ENCODE measurements at regions not wholly inside any gene's neighbourhood (a gene's known extent, or its start where the extent isn't known, plus 50 kb on each side); places are given as distances from the start of the nearest gene placed in this dataset.

DNA sequence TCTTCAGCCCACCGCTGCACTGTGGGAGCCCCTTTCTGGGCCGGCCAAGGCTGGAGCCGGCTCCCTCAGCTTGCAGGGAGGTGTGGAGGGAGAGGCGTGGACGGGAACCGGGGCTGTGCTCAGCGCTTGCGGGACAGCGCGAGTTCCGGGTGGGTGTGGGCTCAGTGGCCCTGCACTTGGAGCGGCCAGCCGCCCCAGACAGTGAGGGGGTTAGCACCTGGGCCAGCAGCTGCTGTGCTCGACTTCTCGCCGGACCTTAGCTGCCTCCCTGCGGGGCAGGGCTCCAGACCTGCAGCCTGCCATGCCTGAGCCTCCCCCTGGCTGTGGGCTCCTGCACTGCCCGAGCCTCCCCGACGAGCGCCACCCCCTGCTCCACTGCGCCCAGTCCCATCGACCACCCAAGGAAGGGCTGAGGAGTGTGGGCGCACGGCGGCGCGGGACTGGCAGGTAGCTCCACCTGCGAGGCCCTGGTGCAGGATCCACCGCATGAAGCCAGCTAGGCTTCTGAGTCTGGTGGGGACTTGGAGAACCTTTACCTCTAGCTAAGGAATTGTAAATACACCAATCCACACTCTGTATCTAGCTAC, 92.9 kb upstream of the MAST4 start:
- DNase-seq, result no peak

DNA sequence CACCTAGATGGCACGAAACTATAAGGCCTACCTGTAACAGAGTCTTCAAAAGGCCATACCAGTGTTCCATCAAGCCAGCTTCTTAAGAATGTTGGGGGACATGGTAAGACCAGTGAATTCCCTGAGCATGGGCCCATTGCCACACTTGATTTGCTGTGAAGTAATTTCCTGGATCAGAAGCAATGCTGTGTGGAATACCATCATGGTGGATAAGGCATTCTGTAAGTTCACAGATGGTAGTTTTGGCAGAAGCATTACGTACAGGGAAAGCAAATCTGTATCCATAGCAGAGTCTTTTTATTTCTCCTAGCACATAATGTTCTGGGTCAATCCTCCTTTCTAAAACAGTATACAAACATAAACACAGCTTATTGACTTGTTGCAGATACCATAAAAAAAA, 89.1 kb upstream of the MAST4 start:
- no peak for DNase-seq

DNA sequence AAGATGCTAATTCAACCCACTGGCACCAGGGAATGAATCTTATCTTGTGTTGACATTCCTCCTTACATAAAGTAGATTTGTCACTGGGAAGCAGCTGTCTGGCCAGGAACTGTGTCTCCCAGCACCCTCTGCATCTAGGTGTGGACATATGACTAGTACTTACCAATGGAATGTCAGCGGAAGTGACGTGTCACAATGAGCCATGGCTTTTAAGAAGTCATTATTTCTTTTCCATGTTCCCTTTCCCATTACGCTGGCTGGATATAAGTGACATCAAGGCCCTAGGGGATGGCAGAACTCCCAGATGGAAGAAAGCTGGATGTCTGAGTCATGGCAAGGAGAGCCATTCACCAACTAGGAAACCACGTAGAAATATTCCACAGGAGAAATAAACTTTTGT, 84.7 kb upstream of the MAST4 start:
- no peak for DNase-seq

DNA sequence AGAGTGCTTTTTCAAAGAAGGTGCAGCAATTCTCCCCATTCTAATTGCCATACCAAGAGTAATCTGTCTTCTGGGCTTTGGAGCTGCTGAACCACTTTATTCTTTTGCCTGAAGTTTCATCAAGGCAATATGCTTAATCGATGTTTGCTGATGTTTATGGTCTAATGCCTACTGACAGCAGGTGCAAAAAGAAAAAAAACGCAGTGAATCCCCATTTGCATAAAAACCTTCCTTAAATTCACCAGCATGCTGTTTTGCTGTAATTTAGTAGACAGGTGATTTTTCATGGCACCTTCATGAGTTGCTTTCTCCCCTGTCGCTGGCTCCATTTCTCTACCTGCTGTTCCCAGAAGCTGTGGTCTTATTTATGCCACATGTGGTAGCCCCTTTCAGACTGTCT, 83.1 kb upstream of the MAST4 start:
- peak in 2 of 3 experiments; percentile 19 to 56 for DNase-seq

DNA sequence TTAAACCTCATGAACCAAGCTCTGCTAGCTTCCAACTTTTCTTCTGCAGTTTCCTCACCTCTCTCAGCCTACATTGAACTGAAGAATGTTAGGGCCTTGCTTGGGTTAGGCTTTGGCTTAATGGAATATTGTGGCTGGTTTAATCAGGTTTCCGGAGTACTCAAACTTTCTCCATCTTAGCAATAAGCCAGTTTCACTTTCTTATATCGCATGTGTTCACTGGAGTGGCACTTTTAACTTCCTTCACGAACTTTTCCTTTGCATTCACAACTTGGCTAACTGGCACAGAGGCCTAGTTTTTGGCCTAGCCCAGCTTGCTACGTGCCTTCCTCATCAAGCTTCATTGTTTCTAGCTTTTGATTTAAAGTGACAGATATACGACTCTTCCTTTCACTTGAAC, 81.0 kb upstream of the MAST4 start:
- DNase-seq, result no peak

DNA sequence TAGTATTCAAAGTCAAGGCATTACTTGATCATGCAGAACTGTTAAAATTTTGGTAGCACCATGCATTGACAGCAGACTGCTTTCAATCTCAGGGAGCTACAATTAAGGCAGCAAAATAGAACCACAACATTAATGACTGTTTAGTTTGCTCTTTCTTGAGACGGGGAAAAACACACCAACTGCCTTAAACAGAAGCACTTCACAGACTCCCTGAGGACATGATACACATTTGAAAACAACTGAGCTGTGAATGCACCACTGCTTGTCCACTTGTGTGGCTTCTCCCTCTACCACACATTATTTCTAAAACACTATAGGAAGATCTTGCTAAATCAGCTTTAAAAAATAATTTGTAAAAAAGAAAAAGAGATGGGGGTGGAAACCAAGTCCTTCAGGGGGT, 79.6 kb upstream of the MAST4 start:
- DNase-seq, result peak in 2 of 3 experiments; percentile 55 to 87

DNA sequence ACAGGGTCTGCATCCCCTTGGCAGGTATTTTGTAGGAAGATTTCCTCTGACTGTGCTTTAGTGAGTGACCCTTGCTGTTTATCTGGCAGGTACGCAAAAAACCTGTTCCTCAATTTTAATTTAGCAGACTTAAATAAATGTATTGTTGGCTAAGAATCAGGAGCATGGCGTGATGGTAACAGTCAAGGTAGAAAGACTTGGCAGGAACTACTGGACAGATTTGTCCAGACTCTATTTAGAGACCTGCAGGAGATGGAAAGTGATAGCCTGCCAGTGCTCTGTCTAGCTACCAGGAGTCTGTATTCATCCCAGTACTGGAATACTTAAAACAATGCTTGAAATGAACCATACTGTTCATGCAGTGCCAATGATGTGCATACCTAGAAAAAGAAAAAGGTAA, 78.8 kb upstream of the MAST4 start:
- DNase-seq, result no peak

DNA sequence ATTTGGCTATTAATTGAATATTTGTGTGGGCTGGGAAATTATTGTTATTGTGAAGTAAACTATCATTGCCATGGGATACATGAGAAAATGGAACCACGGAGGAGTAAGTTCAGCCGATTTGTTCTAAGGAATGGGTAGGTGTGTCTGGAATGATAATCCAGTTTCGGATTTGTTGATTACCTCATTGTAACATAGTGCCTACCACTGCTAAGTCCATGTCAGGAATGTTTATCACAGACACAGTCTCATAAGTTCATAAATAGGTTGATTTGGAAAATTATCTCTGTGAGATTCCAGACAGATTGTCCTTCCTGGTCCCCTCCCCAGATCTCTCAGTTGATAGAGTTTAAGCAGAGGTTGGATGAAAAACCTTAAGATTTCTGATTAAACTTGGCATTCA, 78.1 kb upstream of the MAST4 start:
- DNase-seq, result no peak

DNA sequence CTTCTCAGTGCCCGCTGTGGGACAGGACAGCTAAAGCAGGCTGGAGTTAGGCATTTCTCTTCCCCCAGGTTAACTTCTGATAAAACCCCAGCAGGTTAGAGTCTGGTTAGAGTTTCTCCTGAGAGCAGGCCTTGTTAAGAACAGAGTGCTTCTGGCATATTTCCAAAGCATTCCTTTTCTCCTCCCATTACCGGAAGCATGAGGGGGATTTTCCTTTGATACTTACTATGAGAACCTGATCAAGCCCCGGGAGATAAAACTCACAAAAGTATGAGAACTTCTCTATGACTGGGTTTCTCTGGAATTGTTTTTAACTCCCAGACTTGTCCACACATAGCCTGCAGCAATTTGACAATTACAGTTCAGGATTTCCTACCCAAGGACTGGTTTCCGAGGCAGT, 77.4 kb upstream of the MAST4 start:
- DNase-seq, result no peak

DNA sequence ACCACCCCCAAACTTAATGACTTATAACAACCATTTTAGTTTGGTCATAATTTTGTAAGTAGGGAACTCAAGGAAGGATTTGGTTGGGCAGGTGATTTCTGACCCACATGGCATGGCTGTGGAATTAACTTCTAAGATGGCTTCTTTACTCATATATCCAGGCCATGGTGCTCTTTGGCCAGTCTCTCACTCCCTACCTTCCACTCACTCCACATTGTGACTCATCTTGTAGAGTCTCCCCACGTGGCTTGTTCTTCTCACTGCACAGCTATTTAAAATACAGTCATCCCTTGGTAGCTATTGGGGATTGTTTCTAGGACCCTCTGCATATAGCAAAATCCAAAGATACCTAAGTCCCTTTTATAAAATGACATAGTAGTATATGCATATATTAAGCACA, 76.6 kb upstream of the MAST4 start:
- DNase-seq, result no peak

DNA sequence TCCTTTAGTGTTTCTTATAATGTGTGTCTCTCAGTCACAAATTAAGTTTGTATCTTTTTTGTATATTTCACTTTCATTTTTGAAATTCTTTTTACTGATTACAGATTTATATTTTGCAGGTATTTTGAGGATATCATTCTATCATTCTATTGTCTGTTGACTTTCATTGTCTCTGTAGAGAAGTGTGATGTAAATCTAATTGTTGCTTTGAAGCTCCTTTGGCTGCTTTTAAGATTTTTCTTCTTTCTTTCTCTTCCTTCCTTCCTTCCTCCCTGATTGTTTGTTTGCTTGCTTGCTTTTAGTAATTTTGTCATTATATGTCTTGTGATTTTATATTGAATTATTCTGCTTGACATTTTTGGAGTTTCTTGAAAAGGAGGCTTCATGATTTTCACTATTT, 75.3 kb upstream of the MAST4 start:
- DNase-seq, result no peak

DNA sequence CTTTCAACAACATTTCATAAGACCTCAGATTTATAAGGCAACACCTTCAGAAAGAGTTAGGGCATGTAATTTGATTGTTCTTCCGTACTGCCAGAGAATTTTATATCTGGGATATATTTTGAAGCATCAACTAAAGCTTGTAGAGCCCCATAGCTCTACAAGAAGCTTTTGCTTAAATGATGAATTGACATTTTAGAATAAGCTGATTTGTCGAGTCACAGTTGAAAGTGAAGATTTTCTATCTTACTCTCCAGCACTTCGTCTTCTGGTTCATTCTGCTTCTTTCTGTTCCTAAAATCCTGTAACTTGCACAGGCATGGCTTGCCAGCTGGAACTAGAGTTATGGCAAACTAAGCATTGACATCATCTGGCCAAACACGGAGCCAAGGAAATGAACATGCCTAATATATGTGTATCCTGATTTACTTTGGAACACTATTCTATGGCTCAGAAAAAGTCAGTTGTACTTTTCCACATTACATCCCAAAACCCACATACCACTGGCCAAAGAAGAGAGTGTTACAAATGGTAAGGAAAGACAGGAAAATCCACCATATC, 68.6 kb upstream of the MAST4 start:
- no peak for DNase-seq

DNA sequence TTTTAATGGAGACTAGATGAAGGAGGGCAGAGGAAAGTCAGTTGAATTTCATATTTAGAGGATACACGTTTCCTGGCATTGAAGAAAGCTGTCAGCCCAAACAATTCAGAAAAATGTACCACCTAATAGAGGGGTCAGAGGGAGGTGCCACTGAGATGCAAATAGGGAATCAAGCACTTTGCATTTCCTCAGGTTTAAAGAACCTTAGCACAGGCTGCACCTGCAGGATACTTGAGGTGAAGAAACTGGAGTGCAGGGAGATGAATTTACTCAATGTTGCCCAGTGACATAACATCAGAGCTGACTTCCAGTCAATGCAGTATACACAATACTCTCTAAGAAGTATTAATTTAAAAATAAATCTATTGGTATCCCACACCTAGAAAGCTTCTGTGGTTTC, 67.0 kb upstream of the MAST4 start:
- DNase-seq, result no peak

DNA sequence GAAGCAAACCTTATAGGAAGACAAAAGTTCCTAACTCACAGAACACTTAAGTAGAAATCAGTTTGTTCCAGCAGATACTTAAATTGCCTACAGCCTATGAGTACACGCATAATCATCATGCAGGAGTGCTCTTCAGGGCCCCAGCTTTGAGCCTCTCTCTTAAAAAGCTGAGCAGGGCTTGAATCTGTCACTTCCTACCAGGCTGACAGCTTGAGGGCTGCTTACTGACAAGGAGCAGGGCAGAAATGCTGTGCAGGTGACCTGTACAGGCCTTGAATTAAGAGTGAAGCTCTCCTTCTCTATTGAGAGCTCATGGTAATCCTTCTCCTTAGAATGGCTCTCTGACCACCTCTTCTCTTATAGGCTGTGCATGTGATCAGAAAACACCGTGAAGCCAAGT, 66.5 kb upstream of the MAST4 start:
- DNase-seq, result peak in 1 of 3 experiments; percentile 68

DNA sequence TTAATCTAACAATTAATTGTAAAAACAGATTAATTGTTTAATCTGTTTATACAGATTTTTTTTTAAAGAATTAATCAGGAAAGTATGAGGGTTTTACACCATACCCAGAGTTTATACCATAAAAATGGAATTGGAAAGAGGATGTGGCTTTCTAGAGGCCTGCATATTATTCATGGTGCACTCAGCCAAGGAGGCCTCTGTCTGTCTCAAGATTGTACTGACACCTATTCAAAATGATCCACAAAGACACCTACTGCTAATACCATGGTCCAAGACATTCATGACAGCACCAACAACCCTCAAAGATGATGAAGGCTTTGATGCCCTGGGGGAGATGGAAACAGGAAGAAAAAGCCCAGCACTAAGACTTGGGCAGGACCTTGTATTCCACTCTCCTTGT, 58.1 kb upstream of the MAST4 start:
- DNase-seq, result no peak

DNA sequence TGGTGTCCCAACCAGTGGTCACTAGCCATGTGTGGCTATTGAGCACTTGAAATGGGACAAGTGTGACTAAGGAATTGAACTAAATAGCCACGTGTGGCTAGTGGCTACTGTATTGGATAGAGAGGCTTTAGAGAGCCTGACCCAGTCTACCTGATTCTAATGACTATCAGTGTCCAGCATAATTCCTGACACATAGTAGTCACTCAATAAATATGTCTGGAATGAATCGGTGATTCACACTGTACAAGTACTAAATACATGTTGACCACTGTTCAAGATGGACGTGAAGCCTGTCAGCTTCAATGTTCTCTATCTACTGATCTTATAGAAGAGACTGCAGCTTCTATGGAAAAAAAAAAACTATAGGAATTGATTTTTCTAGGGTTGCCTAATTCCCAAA, 57.7 kb upstream of the MAST4 start:
- DNase-seq, result no peak

DNA sequence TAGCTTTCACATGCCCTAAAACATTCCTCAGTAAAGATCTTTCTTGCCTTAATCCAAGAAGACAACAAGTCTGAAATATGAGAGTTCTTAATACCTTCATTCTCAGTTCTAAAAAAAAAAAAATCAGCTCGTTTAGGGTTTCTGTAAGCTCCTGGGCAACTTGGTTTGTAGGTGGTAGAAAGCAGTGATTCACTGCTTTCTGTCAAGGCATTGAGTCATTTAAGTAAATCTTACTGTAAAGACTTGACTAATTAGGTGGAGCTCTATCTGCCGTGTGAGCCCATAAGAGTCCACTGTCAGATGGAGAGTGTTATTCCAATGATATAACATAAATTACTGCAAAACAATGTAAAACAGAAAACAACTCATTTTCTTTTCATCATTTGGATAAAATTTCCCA, 56.1 kb upstream of the MAST4 start:
- no peak for DNase-seq

DNA sequence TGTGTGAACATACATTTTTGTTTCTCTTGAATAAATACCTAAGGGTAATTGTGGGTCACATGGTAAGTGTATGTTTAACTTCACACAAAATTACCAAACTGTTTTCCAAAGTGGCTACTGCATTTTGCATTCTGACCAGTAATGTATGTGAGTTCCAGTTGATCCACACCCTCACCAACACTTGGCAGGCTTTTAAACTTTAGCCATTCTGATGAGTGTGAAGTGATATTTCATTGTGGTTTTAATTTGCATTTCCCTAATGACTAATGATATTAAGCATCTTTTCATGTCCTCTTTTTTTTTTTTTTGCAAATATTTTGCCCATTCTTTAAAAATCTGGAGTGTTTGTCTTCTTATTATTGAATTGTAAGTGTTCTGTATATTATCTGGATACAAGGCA, 53.5 kb upstream of the MAST4 start:
- no peak for DNase-seq

All from NCI-H1417 (cell line).